DND-41 (cell line): ENCODE measurements at regions not wholly inside any gene's neighbourhood (a gene's known extent, or its start where the extent isn't known, plus 50 kb on each side); places are given as distances from the start of the nearest gene placed in this dataset.

Source experiments
- ATAC-seq: fragments of 200-7000 bp; cut with Tn5 transposase; 3 replicates; pipeline ENCODE4 v1.9.1; 2021; ENCODE audit warnings: low read depth; ENCODE audit not compliant: insufficient read depth
- DNase-seq: peaks from one replicate; pipeline ENCODE4 v3.0.0-alpha.2; 2020
- H2AFZ ChIP-seq: 2 replicates; pipeline ENCODE4 v1.6.0; 2012; ENCODE audit warnings: low read depth, low read length
- H3K27ac ChIP-seq: 2 replicates; pipeline ENCODE4 v1.5.1; 2012; ENCODE audit warnings: low read length, inconsistent platforms
- H3K27me3 ChIP-seq: fragments of 200-600 bp; sonication (generic); 2 replicates; pipeline ENCODE4 v1.6.0; 2012; ENCODE audit warnings: low read length, mild to moderate bottlenecking, inconsistent platforms; ENCODE audit not compliant: insufficient read depth, poor library complexity
- H3K36me3 ChIP-seq: 2 replicates; pipeline ENCODE4 v1.5.1; 2012; ENCODE audit warnings: low read length, inconsistent platforms; ENCODE audit not compliant: insufficient read depth
- H3K4me1 ChIP-seq: 2 replicates; pipeline ENCODE4 v1.5.1; 2012; ENCODE audit warnings: mild to moderate bottlenecking, low read length; ENCODE audit not compliant: insufficient read depth
- H3K4me2 ChIP-seq: 2 replicates; pipeline ENCODE4 v1.6.0; 2012; ENCODE audit warnings: mild to moderate bottlenecking, moderate library complexity, low read length, inconsistent platforms; ENCODE audit not compliant: insufficient read depth
- H3K4me3 ChIP-seq, 2 experiments: fragments of 200-600 bp in 1 of 2; shearing (Covaris generic) in 1 of 2; 2 replicates each; pipeline ENCODE4 v1.5.1; 2012 to 2016; ENCODE audit warnings: inconsistent platforms in 2 of 2, low read length in 2 of 2, mild to moderate bottlenecking in 2 of 2, low read depth in 1 of 2, moderate library complexity in 1 of 2
- H3K79me2 ChIP-seq: 2 replicates; pipeline ENCODE4 v1.6.0; 2012; ENCODE audit warnings: low read length, inconsistent platforms; ENCODE audit not compliant: insufficient read depth
- H3K9ac ChIP-seq: 2 replicates; pipeline ENCODE4 v1.6.0; 2012; ENCODE audit warnings: low read depth, mild to moderate bottlenecking, inconsistent platforms, low read length, moderate library complexity
- H3K9me3 ChIP-seq: 2 replicates; pipeline ENCODE4 v1.5.1; 2012; ENCODE audit warnings: low read length, moderate library complexity, mild to moderate bottlenecking, inconsistent platforms; ENCODE audit not compliant: insufficient read depth, severe bottlenecking
- H4K20me1 ChIP-seq: 2 replicates; pipeline ENCODE4 v1.6.0; 2012; ENCODE audit warnings: low read length; ENCODE audit not compliant: insufficient read depth
- EZH2 ChIP-seq: IDR thresholded peaks from 3 replicates; pipeline ENCODE4 v1.6.1; 2012; ENCODE audit warnings: borderline replicate concordance, low read depth, mild to moderate bottlenecking, moderate library complexity, low read length, inconsistent platforms; ENCODE audit not compliant: severe bottlenecking
- TF ChIP-seq, protein P1 (sequence below): IDR thresholded peaks from 2 replicates; pipeline ENCODE4 v1.5.1; 2012; ENCODE audit warnings: borderline replicate concordance, low read length, moderate library complexity, mild to moderate bottlenecking; ENCODE audit not compliant: poor library complexity, severe bottlenecking; ENCODE audit errors: extremely low read depth

DNA sequence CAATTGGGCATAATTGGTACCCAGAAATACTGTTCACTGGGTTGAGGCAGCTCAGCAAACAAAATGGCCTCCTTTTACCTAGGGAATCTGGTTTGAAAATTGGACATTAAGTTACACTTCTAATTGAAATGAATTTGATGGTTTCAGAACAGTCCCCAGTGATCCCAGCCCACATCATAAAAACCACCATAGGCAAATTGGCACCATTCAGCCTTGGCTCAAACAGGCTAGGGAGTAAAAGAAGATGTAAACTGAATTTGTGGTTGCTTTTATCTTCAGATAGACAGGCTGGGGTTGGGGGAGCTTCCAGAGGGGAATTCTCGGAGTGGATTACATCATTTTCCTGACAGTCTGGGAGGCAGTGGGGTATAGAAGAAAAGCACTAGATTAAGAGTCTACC, 576.5 kb downstream of the MID1IP1 start:
- no peaks in the 10 kb centered on the region for H4K20me1 ChIP-seq
- H3K4me2 ChIP-seq = no peak overlapping the region
- no peaks in the 10 kb centered on the region for H3K4me1 ChIP-seq
- no peaks in the 10 kb centered on the region for H3K36me3 ChIP-seq
- H3K4me3 ChIP-seq = no peak overlapping the region
- TF ChIP-seq EZH2 = no peak
- TF ChIP-seq, protein P1, sequence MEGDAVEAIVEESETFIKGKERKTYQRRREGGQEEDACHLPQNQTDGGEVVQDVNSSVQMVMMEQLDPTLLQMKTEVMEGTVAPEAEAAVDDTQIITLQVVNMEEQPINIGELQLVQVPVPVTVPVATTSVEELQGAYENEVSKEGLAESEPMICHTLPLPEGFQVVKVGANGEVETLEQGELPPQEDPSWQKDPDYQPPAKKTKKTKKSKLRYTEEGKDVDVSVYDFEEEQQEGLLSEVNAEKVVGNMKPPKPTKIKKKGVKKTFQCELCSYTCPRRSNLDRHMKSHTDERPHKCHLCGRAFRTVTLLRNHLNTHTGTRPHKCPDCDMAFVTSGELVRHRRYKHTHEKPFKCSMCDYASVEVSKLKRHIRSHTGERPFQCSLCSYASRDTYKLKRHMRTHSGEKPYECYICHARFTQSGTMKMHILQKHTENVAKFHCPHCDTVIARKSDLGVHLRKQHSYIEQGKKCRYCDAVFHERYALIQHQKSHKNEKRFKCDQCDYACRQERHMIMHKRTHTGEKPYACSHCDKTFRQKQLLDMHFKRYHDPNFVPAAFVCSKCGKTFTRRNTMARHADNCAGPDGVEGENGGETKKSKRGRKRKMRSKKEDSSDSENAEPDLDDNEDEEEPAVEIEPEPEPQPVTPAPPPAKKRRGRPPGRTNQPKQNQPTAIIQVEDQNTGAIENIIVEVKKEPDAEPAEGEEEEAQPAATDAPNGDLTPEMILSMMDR = no peak
- no peaks in the 10 kb centered on the region for H3K27me3 ChIP-seq
- no peak overlapping the region for H2AFZ ChIP-seq
- no peaks in the 10 kb centered on the region for H3K9me3 ChIP-seq
- ATAC-seq (no peak), DNase-seq (no peak)
- no peak overlapping the region for H3K27ac ChIP-seq
- H3K9ac ChIP-seq = no peak overlapping the region
- H3K79me2 ChIP-seq = no peaks in the 10 kb centered on the region

DNA sequence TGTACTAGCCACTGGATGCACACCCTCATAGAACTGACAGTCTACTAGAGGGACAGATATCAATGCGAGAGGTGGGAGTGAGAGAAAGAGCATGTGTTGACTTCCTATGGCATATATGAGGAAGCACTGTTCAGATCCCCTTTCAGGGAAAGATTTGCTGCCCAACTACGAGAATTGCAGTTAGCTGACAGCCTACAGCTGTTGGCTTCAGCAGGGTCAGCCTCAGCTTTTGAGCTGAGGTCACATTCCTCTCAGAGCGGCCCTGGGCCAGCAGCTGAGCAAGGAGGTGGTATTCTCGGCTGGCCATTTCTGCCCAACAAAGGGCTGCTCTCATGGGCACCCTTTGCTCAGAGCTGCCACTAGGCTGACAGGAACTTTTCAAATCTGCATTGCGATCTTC, 580.2 kb downstream of the MID1IP1 start:
- no peak for TF ChIP-seq EZH2
- TF ChIP-seq, protein P1 = no peak
- H3K36me3 ChIP-seq = no peaks in the 10 kb centered on the region
- ATAC-seq (no peak), DNase-seq (no peak)
- no peaks in the 10 kb centered on the region for H3K27me3 ChIP-seq
- no peak overlapping the region for H2AFZ ChIP-seq
- H3K27ac ChIP-seq = no peak overlapping the region
- H3K4me2 ChIP-seq = no peak overlapping the region
- no peaks in the 10 kb centered on the region for H4K20me1 ChIP-seq
- H3K4me1 ChIP-seq = no peaks in the 10 kb centered on the region
- no peak overlapping the region for H3K4me3 ChIP-seq
- no peaks in the 10 kb centered on the region for H3K79me2 ChIP-seq
- no peaks in the 10 kb centered on the region for H3K9me3 ChIP-seq
- no peak overlapping the region for H3K9ac ChIP-seq

DNA sequence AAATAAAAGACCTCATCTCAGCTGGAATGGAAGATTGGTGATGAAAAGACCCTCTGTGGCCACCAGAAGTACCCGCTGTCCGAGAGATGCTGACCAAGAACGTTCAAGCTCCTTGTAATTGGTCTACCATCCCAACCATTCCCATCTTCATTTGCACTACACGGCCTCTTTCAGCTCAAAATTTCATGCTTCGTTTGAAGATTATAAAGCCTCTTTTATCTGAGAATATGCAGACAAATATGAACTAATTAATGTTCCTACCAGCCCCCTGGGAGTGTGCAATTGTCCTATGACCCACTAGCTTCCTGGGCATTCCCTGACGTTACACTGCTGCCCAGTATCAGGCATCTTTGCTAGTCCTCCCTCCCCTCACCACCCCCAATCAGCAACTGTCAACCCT, 583.7 kb downstream of the MID1IP1 start:
- ATAC-seq (no peak), DNase-seq (no peak)
- Histone ChIP-seq H3K27ac (no peak overlapping the region), H3K36me3 (no peaks in the 10 kb centered on the region), H3K27me3 (no peaks in the 10 kb centered on the region), H4K20me1 (no peaks in the 10 kb centered on the region), H3K4me3 (no peak overlapping the region), H3K79me2 (no peaks in the 10 kb centered on the region), H2AFZ (no peak overlapping the region), H3K9me3 (no peaks in the 10 kb centered on the region), H3K4me2 (no peak overlapping the region), H3K4me1 (no peaks in the 10 kb centered on the region), H3K9ac (no peak overlapping the region)
- TF ChIP-seq, protein P1 = no peak
- no peak for TF ChIP-seq EZH2

DNA sequence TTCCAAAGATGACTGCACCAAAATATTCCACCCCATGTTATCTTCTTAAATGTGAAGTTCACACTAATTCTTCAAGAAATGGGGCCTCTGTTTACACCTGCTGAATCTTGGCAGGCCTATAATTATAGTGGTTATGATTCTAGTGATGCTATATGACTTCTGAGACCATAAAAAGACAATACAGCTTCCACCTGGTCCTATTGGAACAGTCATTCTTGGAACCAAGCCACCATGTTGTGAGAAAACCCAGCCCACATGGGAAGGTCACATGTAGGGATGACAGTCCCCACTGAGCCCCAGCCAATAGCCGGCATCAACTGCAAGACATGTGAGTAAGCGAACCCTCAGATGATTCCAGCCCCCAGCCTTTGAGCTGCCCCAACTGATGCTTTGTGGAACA, 587.5 kb downstream of the MID1IP1 start:
- Histone ChIP-seq H3K9ac (no peak overlapping the region), H3K4me3 (no peak overlapping the region), H3K79me2 (no peaks in the 10 kb centered on the region), H3K27ac (no peak overlapping the region), H2AFZ (no peak overlapping the region), H3K4me1 (no peaks in the 10 kb centered on the region), H3K9me3 (no peaks in the 10 kb centered on the region), H3K27me3 (no peaks in the 10 kb centered on the region), H3K4me2 (no peak overlapping the region), H4K20me1 (no peaks in the 10 kb centered on the region), H3K36me3 (no peaks in the 10 kb centered on the region)
- ATAC-seq (no peak), DNase-seq (no peak)
- no peak for TF ChIP-seq EZH2
- TF ChIP-seq, protein P1 = no peak
